Left lung (tissue), 4 donors: ENCODE measurements at regions not wholly inside any gene's neighbourhood (a gene's known extent, or its start where the extent isn't known, plus 50 kb on each side); places are given as distances from the start of the nearest gene placed in this dataset.

ENCODE experiments used
- ATAC-seq: fragments of 200-7000 bp; cut with Tn5 transposase; one replicate; pipeline ENCODE4 v1.9.1; 2020; ENCODE audit warnings: moderate library complexity
- DNase-seq, 4 donors: peaks; one replicate each; pipeline ENCODE4 v3.0.0-alpha.2; 2013 to 2020
- H3K27ac ChIP-seq, 2 donors: fragments of 200-600 bp; sonication (generic) in 1 of 2; one replicate each; pipeline versions ENCODE4 v1.5.0 to v1.8.0; 2020 to 2021
- H3K27me3 ChIP-seq, 2 donors: fragments of 200-600 bp; sonication (generic) in 1 of 2; one replicate each; pipeline versions ENCODE4 v1.5.0 to v1.8.0; 2020 to 2021
- H3K36me3 ChIP-seq, 2 donors: fragments of 200-600 bp; sonication (generic) in 1 of 2; one replicate each; pipeline versions ENCODE4 v1.5.0 to v1.8.0; 2020 to 2021
- H3K4me1 ChIP-seq, 2 donors: fragments of 200-600 bp; one replicate each; pipeline ENCODE4 v1.8.0; 2021
- H3K4me3 ChIP-seq, 2 donors: fragments of 200-600 bp; sonication (generic) in 1 of 2; one replicate each; pipeline versions ENCODE4 v1.5.0 to v1.8.0; 2020 to 2021; ENCODE audit warnings: mild to moderate bottlenecking in 1 of 2
- H3K9me3 ChIP-seq, 2 donors: fragments of 200-600 bp; sonication (generic) in 1 of 2; one replicate each; pipeline versions ENCODE4 v1.5.0 to v1.8.0; 2020 to 2021
- CTCF ChIP-seq, 2 donors: fragments of 200-600 bp; sonication (generic) in 1 of 2; IDR thresholded peaks; one replicate each; pipeline versions ENCODE4 v1.5.0 to v1.8.0; 2021; ENCODE audit warnings: antibody characterized with exemption in 2 of 2
- intact Hi-C, 2 donors: fragments of 100-400 bp; cut with DNase I; formaldehyde crosslinking; loops; one replicate each; pipeline versions ENCODE4 v1.11.2 to v1.14.2; 2022
- donor health status: DM: no; HTN: yes; CAD: no.
- donor health status: DM: no; HTN: no; CAD: no.

GRCh38 chr14:85380881-85381280 is 149.1 kb upstream of the FLRT2 start:
- Histone ChIP-seq H3K9me3 (no peaks in the 10 kb centered on the region), H3K27ac (no peak overlapping the region), H3K4me3 (no peak overlapping the region), H3K4me1 (no peaks in the 10 kb centered on the region), H3K27me3 (no peaks in the 10 kb centered on the region), H3K36me3 (no peaks in the 10 kb centered on the region)
- intact Hi-C loops, result no loop called here
- DNase-seq, result no peak
- no peak for TF ChIP-seq CTCF (IDR thresholded peaks at IDR 0.05)
- ATAC-seq, result no peak

DNA sequence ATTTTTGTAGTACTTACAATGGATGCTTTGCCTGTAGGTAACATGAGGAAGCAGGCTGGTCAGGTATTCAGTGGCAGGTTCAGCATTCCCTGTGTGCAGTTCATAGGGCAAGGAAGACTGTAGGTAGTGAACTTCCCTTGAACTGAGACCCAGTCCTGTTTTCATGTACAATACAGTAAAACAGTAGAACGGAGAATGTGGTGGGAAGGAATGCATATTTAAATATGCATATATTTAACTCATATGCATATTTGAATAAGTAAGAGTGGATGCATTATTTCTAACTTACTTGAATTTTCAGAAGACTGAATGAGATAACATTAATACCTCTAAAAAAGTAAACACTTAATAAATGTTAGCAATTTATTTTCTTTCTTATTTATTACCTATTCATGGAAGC is 147.6 kb upstream of the FLRT2 start:
- no peak for DNase-seq
- H3K36me3 ChIP-seq, result no peaks in the 10 kb centered on the region
- no peak for TF ChIP-seq CTCF (IDR thresholded peaks at IDR 0.05)
- no peak overlapping the region for H3K27ac ChIP-seq
- no peaks in the 10 kb centered on the region for H3K4me1 ChIP-seq
- H3K27me3 ChIP-seq, result no peaks in the 10 kb centered on the region
- no peaks in the 10 kb centered on the region for H3K9me3 ChIP-seq
- intact Hi-C loops, result no loop called here
- H3K4me3 ChIP-seq, result no peak overlapping the region
- no peak for ATAC-seq

DNA sequence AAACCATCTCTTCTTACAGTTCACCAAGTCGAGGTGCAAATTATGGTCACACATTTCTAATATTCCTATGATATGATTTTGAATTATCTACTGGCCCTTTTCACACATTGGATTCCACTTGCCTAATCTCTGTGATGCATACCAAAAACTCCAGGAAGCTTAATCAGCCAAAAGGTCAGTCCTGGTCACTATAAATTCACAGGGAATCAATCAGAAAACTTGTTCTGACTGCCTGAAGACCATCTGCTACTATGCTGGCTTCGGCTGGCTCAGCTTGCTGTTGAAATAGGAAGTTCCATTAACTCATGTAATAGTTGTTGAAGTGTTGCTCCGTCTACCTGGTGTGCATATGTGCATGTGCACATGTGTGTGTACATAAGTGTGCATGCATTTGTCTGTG is 142.8 kb upstream of the FLRT2 start:
- no peak overlapping the region for H3K4me3 ChIP-seq
- no peaks in the 10 kb centered on the region for H3K9me3 ChIP-seq
- no peak for TF ChIP-seq CTCF (IDR thresholded peaks at IDR 0.05)
- no peaks in the 10 kb centered on the region for H3K4me1 ChIP-seq
- no peaks in the 10 kb centered on the region for H3K36me3 ChIP-seq
- no peaks in the 10 kb centered on the region for H3K27me3 ChIP-seq
- DNase-seq (no peak), ATAC-seq (no peak)
- intact Hi-C loops, result no loop called here
- no peak overlapping the region for H3K27ac ChIP-seq

DNA sequence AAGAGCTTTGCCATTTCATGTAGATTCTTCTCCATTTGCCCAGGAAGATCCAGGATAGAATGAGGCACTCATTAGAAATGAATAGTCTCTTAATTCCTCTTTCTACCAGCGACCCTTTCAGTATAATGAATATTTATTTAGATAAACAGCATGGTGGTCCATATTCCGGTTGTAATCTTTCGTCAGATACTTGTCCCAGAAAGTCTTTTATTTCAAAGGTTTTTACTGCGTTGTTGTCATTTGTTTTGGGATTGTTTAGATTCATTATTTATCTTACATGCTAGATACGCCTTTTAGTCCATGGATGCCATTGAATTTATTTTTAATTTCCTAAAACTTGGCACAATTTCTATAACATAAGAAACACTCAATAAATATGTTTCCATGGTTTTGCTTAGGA is 139.7 kb upstream of the FLRT2 start:
- intact Hi-C loops, result no loop called here
- H3K27me3 ChIP-seq, result no peaks in the 10 kb centered on the region
- no peaks in the 10 kb centered on the region for H3K36me3 ChIP-seq
- no peak for TF ChIP-seq CTCF (IDR thresholded peaks at IDR 0.05)
- H3K27ac ChIP-seq, result no peak overlapping the region
- peak in 2 of 4 donors; percentile 57 to 61 for DNase-seq
- H3K9me3 ChIP-seq, result no peaks in the 10 kb centered on the region
- no peaks in the 10 kb centered on the region for H3K4me1 ChIP-seq
- no peak for ATAC-seq
- H3K4me3 ChIP-seq, result no peak overlapping the region

DNA sequence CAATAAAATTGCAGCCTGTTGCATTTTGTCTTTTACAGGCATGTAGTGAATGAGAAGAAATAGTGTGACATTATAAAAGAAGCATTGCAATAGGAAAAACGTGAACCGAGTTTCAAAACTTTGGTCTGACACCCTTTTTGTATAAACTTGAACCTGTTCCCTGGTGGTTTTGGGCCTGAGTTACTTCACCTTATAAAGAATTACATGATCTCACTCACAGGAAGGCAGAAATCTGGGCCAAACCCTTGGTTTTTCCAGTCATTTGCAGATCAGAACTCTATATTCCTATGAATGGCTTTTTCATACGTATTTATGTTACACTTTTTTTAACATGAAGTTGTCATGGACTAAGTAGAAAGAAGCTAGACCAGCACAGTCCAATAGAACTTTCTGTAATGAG is 138.5 kb upstream of the FLRT2 start:
- no peak for ATAC-seq
- intact Hi-C loops, result no loop called here
- no peak for TF ChIP-seq CTCF (IDR thresholded peaks at IDR 0.05)

More for the DNA sequence above, 138.5 kb upstream of the FLRT2 start:
- H3K4me3 ChIP-seq, result no peak overlapping the region
- H3K27ac ChIP-seq, result no peak overlapping the region
- H3K27me3 ChIP-seq, result no peaks in the 10 kb centered on the region
- H3K4me1 ChIP-seq, result no peaks in the 10 kb centered on the region
- no peaks in the 10 kb centered on the region for H3K9me3 ChIP-seq
- no peak for DNase-seq
- no peaks in the 10 kb centered on the region for H3K36me3 ChIP-seq
